ENCODE measurements at regions not wholly inside any gene's neighbourhood (a gene's known extent, or its start where the extent isn't known, plus 50 kb on each side); places are given as distances from the start of the nearest gene placed in this dataset.
A peak's percentile ranks its signal among the peaks of the same experiment; 100 is the strongest.

DNA sequence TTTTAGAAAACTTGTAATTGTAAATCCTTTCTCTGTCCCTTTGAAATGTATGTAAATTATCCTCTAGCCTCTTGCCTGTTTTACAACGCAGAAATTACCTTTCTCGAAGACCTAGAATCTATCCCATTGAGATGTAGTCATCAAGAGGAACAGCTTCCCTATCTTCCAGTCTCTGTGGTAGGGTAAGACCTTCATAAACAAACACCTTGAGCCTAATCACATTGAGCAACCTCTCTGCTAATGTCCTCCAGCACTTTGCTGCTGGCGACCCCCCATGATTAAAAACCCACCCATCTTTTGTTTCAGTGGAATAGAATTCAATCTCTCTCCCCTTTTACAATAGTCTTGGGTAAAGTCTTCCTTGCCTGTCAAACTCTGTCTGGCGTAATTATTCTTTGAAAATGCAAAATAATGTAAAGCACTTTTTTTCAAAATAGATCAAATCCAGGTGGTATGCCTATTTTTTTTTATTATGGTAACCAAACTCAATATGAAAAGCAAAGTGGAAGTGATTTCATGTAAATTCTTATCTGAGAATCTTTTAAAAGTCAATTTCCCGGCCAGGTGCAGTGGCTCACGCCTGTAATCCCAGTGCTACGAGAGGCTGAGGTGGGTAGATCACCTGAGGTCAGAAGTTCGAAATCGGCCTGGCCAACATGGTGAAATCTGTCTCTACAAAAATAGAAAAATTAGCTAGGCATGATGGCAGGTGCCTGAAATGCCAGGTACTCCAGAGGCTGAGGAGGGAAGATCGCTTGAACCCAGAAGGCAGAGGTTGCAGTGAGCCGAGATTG lies 237.9 kb downstream of the GRXCR1 start:
- Histone ChIP-seq H3K36me3 (no peaks in the 10 kb centered on the region), H3K9me3 (no peaks in the 10 kb centered on the region), H3K4me3 (no peak overlapping the region), H3K4me1 (no peaks in the 10 kb centered on the region), H3K27me3 (no peaks in the 10 kb centered on the region), H3K27ac (no peak overlapping the region)
- WGBS, 2 donors, result 76 to 81% methylated on average over 11 of the region's 11 CpGs
- no peak for TF ChIP-seq EP300 (IDR thresholded peaks at IDR 0.05)
- TF ChIP-seq POLR2A (IDR thresholded peaks at IDR 0.05), result no peak
- no peak for TF ChIP-seq CTCF (IDR thresholded peaks at IDR 0.05)
- DNase-seq (ENCODE audit: low spot score in 2 of 2), result no peak

DNA sequence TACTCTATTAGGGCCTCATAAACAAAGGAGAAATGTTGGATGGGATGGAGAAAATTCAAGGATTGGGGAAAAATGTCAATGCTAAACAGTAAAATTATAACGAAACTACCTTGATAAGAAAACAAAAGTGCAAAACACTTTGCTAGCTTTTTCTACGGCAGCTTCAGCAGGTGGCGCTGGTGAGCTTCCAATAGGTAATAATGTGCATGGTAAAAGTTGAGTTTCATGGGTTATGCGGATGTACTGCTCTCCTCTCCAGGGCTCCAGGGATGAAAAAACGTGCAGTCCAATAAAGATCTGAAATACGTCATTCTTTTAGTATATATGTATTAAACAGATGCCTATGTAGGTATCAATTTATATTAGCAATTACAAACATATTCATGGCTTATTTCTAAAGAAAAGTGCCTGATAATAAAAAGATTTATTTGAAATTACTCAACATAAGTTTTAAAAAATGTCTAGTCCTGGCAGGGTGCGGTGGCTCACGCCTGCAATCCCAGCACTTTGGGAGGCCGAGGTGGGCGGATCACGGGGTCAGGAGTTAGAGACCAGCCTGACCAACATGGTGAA lies 239.6 kb downstream of the GRXCR1 start:
- DNase-seq (ENCODE audit: low spot score in 2 of 2), result peak in 1 of 2 donors; percentile 16
- Histone ChIP-seq H3K4me3 (no peak overlapping the region), H3K27me3 (no peaks in the 10 kb centered on the region), H3K36me3 (no peaks in the 10 kb centered on the region), H3K27ac (no peak overlapping the region), H3K4me1 (no peaks in the 10 kb centered on the region), H3K9me3 (no peaks in the 10 kb centered on the region)
- WGBS, 2 donors, result 35 to 40% methylated on average over 11 of the region's 11 CpGs
- TF ChIP-seq CTCF (IDR thresholded peaks at IDR 0.05) (peak in 4 of 5 experiments; percentile 31 to 67 (median 52)), POLR2A (IDR thresholded peaks at IDR 0.05) (no peak)

- 72 to 83% methylated on average over 6 of the region's 6 CpGs for WGBS, 2 donors
- no peak overlapping the region for H3K4me3 ChIP-seq
- H3K27ac ChIP-seq, result no peak overlapping the region
- no peaks in the 10 kb centered on the region for H3K4me1 ChIP-seq
- TF ChIP-seq POLR2A (IDR thresholded peaks at IDR 0.05), result no peak
- peaks cover 0 to 2% (median 0%) of the 10 kb centered on the region in 4 donors for H3K9me3 ChIP-seq
- H3K27me3 ChIP-seq, result no peaks in the 10 kb centered on the region
- DNase-seq (ENCODE audit: low spot score in 2 of 2), result no peak
- H3K36me3 ChIP-seq, result no peaks in the 10 kb centered on the region
Observed at GRCh38 chr4:43133566-43133965, 241.1 kb downstream of the GRXCR1 start.

DNA sequence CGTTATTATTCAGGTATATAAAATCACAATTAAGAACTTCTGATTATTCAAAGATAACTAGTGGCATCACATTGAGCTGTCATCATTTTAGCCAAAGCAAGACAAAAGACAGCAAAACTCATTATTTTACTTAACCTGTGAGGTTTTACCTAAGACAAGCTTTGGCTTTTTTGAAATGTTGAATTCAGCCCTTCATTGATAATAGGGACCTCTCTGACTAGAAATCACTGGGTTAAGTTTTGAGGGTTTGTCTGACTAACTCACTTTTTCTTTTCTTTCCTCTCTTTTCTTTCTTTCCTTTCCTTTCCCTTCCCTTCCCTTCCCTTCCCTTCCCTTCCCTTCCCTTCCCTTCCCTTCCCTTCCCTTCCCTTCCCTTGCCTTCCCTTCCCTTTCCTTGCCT lies 244.2 kb downstream of the GRXCR1 start:
- H3K27me3 ChIP-seq, result no peaks in the 10 kb centered on the region
- no peaks in the 10 kb centered on the region for H3K36me3 ChIP-seq
- no peaks in the 10 kb centered on the region for H3K4me1 ChIP-seq
- no peak overlapping the region for H3K27ac ChIP-seq
- DNase-seq (ENCODE audit: low spot score in 2 of 2), result no peak
- H3K4me3 ChIP-seq, result no peak overlapping the region
- TF ChIP-seq POLR2A (IDR thresholded peaks at IDR 0.05) (no peak), EP300 (IDR thresholded peaks at IDR 0.05) (no peak), CTCF (IDR thresholded peaks at IDR 0.05) (no peak)
- peaks cover 0 to 13% (median 1%) of the 10 kb centered on the region in 4 donors for H3K9me3 ChIP-seq
- WGBS, 2 donors, result 85 to 86% methylated on average over 1 of the region's 1 CpG

GRCh38 chr4:43146198-43146597 lies 253.7 kb downstream of the GRXCR1 start:
- no peaks in the 10 kb centered on the region for H3K36me3 ChIP-seq
- WGBS, 2 donors, result 31 to 49% methylated on average over 3 of the region's 3 CpGs
- no peak overlapping the region for H3K4me3 ChIP-seq
- TF ChIP-seq EP300 (IDR thresholded peaks at IDR 0.05), result no peak
- no peak for TF ChIP-seq CTCF (IDR thresholded peaks at IDR 0.05)
- TF ChIP-seq POLR2A (IDR thresholded peaks at IDR 0.05), result no peak
- H3K9me3 ChIP-seq, result no peaks in the 10 kb centered on the region
- H3K4me1 ChIP-seq, result no peaks in the 10 kb centered on the region
- no peaks in the 10 kb centered on the region for H3K27me3 ChIP-seq
- H3K27ac ChIP-seq, result no peak overlapping the region
- DNase-seq (ENCODE audit: low spot score in 2 of 2), result no peak
